ENCODE measurements at regions not wholly inside any gene's neighbourhood (a gene's known extent, or its start where the extent isn't known, plus 50 kb on each side); places are given as distances from the start of the nearest gene placed in this dataset.

GRCh38 chr3:43953814-43954692, 263.3 kb downstream of the ABHD5 start:
- DNase-seq = no peak

DNA sequence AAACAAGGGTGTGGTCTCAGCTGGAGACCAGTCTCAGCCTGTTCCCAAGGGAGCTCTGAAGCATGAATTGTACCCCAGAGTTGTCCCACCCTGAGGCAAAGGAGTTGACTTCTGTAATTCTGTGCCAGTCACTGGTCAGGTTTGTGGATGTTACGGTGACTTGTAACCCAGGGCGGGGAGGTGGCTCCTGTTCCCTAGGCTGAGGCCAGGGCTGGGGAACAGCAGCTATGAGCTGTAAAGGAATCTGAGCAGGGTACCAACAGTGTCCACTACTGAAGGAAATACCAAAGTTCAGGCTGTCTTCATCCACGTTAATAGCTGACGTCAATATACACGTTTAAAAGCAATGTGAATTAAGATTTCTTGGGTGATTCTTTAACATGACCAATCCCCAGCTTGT, 266.2 kb downstream of the ABHD5 start:
- DNase-seq = no peak

- DNase-seq = no peak
Observed at GRCh38 chr3:43957553-43957952, 266.8 kb downstream of the ABHD5 start.

DNA sequence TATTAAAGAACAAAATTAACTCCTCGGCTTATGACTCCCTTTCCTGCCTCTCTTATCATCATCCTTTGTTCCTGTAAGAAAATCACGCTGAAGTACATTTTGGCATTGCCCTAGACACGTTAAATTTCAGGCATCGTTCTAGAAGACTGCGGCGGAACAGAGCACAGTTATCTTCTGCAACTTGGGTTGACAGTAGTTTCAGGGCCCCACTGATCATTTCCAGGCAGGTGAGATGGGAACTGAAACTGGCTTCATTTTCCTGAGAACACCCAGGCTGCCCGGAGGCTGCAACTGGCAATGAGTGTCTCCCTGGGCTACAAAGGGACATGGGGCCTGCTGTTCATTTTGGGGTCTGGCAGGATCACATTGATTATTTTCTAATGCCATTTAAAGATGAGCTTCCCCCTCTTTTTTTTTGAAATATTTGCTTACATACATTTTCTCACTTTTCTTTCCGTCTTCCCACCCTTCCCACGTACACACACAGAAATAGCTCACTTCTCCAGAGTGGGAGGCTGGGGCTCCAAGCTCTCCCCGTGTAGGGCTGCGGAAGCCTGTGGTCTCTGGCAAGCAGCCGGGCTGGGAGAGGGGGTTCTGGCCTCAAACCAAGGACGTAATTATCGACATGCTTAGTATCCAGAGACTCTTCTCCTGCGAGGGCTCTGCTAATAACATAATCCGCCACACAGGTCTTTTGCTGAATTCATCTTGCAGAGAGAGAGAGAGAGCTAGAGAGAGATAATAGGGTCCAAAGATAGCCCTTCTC, 267.4 kb downstream of the ABHD5 start:
- no peak for DNase-seq

DNA sequence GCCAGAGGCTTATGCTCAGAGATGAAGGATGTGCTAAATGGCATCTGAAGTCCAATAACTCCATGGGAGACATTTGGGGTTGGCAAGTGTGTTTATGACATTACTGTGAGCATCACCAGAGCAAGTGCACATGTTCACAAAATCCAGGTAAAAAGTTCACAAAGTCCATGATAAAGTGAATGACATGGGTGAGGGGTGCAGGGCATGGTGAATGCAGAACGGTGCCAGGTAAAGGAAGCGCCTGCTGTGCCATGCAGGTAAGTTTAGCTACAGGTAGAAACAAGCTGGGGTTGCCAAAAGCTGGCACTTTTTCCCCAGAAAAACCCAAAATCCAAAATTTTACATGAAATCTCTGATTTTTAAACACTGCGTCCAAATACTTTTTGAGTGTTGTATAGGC, 268.2 kb downstream of the ABHD5 start:
- DNase-seq = no peak

DNA sequence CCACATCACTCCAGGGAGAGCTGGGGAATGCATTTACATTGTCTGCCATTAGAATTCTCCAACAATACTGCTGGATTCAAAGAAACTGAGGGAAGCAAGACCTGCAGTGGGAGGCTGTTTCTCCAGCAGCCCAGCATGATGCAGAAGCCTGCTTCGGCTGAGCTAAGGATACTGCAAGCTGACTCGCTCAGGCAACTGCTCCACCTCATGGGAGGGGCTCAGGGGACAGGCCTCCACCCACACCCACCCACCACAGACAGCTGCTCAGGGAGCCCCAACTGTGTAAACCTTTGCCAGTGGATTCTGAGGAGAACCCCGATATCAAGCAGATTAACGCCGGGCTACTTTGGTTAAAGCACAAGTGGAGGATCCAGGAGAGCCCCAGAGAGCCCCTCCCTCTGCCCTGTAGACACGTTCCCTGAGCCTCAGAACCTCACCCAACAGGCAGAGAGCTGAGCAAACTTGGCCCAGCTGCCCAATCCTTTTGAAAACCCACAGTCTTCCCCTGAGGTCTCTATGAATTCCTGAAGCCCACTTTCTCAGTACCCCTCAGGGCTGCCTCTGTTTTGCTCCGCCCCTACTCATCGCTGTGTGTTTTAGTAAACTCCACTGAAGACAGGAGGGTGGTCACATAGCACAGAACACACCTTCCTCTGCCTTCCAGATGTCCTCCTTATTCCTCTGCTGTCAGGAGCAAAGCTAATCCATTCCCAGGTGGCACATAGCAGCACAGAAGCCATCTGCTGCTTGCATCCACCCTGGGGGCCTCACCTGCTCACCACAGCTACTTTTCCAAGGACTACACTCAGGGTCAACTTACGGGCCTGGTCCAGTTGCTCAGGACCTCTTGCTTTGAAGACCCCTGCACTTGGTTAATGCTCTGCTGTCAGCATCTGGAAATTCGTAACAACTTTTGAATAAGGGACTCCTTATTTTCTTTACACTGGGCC, 269.0 kb downstream of the ABHD5 start:
- no peak for DNase-seq

DNA sequence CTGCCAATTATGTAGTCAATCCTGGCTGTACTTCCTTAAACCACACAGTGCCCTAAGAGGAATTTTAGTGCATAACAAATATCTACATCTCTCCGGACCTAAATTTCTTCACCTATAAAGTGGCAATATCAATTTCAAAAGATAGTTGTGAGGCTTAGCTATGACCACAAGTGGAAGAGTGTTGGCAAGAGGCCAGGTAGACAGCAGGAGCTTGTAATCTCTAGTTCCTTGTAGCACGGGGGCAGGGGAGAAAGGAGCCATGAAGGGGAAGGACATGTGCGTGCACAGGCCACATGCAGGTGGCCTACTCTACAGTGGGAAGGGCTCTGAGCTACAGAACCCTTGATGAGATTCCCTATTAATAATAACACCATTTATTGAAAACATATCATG, 269.7 kb downstream of the ABHD5 start:
- peak; percentile 77 for DNase-seq

- DNase-seq = no peak
Observed at GRCh38 chr3:43962043-43962442, 271.3 kb downstream of the ABHD5 start.

DNA sequence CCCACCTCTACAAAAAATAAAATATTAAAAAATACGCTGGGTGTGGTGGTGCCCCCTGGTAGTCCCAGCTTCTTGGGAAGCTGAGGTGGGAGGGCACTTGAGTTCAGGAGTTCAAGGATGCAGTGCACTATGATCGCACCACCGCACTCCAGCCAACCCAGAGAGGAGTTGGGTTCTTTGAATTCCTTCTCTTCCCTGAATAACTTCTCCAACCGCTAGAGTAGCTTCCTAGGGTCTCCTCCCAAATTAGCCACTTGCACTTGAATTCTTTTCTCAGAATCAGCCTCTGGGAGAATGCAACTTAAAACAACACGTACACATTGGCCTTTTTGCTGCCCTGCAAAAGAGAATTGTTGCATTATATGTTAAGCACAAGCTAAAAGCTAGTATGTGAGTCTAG, 272.5 kb downstream of the ABHD5 start:
- DNase-seq = no peak

- no peak for DNase-seq
Observed at GRCh38 chr3:43964640-43965039, 273.9 kb downstream of the ABHD5 start.

- no peak for DNase-seq
Observed at GRCh38 chr3:43965656-43966055, 274.9 kb downstream of the ABHD5 start.

DNA sequence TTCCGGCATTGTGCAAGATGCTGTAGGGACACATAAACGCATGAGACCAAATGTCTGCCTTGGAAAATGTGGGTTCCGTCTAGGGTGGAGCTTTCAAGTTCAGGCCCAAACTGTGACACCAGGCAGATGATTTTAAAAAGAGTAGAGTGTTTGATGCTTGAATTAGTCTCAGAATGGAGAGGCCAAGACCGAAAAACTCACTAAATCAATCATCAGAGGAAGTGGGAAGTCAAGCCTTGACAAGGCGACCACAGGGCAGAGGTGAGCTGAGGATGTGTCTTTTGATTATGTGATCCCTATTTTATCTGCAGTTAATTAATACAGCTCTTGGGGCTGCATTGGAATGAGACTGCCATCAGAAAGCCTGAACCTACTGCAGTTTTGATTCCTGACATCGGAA, 275.4 kb downstream of the ABHD5 start:
- no peak for DNase-seq

GRCh38 chr3:43966530-43966929, 275.2 kb upstream of the TOPAZ1 start:
- DNase-seq = no peak

DNA sequence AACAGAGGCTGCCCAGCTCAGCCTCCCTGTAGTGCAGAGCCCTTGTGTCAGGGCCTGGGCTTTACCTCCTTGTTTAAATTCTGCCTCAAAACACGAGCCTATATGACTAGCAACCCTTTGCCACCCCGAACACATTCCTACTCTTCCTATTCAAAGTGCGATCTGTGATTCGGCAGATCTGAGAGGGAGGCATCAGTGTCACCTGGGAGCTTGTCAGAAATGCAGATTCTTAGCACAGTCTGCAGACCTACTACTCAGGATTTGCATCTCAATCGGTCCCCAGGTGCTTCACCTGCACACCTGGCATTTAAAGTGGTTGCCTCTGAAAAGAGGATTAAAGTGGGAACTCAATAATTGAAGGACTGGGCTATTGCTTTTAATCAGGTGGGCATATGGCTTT, 273.2 kb upstream of the TOPAZ1 start:
- no peak for DNase-seq

GRCh38 chr3:43969944-43970343, 271.7 kb upstream of the TOPAZ1 start:
- DNase-seq = no peak

GRCh38 chr3:43970351-43970750, 271.3 kb upstream of the TOPAZ1 start:
- DNase-seq = no peak

- no peak for DNase-seq
Observed at GRCh38 chr3:43970920-43971319, 270.8 kb upstream of the TOPAZ1 start.

DNA sequence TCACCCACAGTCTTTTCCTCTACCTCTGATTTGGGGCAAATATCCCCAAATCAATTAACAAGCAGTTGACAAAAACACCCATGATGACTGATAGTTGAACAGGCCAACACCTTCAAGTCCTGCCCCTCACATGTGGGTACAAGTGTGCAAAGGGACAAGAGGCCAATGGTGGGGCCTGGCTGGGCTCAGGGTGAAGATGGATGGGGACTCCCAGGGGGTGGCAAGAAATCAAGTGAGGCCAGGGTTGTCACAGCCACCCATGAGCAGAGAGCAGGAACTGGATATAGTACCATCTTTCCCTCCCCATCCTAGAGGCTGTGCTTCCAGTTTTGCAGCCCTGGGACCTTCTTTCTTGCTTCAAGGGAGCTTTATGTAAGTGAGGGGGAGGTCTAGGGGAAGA, 270.2 kb upstream of the TOPAZ1 start:
- DNase-seq = no peak

DNA sequence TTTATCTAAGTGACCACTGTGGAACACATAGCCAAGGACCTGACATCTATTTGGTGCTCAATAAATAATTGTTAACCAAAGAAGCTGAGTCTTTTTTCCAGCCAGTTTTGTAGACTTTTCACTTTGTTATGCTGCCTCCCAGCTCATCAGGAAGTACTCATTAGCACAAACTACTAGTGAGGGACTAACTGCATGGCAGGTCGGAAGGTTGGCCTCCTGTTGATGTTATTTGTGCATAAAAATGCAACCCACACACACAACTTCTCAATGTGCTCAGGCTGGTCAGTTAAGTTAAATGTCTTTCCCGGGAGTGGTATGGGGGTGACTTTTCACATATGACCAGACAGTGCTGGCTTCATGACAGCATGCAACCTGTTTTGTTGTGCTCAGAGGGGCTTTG, 263.0 kb upstream of the TOPAZ1 start:
- no peak for DNase-seq

DNA sequence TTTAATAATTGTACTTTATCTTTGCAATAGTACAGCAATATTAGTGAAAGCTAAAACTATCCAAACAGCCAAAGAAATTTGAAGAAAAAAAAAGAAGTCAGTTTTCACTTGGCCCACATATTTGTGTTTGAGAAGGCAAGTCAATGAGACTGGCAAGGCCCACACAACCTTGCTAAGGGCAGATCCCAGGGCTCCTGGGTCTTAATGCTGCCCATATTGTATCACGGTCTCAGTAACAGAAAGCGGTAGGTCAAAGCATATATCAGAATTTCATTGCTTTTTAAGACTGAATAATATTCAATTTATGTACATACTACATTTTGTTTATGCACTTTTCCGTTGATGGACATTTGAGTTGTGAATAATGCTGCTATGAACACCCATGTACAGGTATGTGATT, 262.0 kb upstream of the TOPAZ1 start:
- no peak for DNase-seq

DNA sequence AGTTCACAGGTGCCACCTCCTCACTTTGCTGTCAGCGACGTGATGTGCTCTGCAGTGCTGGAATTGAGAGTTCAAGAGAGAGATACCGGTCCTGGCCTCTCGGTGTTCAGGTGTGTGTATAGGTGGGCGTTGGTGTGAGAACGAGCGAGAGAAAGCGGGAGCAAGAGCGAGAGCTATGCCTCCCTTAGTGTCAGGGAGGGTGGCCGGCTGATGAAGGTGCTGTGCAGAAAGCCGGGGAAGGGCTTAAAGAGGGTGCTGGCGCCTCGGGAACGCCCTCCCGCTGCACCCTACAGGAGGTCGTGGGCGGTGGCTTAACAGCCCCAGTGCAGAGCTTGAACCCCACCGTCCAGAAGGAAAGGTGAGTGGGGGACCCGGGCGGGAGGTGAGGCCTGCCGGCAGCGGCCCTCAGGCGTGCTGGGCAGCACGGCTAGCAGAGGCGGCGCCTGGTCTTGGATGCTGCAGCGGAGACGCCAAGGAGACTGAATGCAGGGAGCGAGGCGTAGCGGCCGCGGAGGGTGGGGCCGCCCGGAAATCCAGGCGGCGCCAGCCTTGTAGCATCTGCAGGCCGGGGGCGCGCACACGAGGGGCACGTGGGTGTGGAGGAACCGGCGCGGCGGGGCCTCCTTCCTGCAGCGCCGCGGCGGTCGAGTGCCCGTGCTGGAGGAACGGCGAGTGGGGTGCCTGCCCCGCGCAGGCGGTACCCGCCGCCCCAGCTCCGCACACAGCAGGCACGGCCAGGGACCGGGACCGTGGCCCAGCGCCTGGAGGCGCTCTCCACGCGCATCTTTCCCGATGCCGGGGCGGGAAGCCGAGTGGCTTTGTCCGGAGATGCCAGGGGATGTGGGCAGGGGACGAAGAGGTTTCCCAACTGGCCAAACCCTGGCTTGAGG, 246.8 kb upstream of the TOPAZ1 start:
- DNase-seq = peak; percentile 53

All from hematopoietic multipotent progenitor cell treated with erythropoietin and hydrocortisone succinate and interleukin-3 and kit ligand, for 4 days (in vitro differentiated cells).